ENCODE measurements at regions not wholly inside any gene's neighbourhood (a gene's known extent, or its start where the extent isn't known, plus 50 kb on each side); places are given as distances from the start of the nearest gene placed in this dataset.

DNA sequence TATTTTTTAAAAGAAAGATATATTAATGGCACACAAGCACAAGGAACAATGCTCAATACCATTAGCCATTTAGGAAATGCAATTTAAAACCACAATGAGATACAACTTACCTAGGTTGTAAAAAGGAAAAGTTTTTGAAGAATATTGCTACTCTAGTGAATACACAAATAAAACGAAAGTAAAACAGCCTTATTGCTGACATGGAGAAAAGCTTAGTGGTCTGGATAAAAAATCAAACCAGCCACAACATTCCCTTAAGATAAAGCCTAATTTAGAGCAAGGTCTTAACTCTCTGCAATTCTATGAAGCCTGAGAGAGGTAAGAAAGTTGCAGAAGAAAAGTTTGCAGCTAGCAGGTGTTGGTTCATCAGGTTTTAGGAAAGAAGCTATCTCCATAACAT, 892.7 kb upstream of the ALCAM start (continued):
- TF ChIP-seq, protein P1, sequence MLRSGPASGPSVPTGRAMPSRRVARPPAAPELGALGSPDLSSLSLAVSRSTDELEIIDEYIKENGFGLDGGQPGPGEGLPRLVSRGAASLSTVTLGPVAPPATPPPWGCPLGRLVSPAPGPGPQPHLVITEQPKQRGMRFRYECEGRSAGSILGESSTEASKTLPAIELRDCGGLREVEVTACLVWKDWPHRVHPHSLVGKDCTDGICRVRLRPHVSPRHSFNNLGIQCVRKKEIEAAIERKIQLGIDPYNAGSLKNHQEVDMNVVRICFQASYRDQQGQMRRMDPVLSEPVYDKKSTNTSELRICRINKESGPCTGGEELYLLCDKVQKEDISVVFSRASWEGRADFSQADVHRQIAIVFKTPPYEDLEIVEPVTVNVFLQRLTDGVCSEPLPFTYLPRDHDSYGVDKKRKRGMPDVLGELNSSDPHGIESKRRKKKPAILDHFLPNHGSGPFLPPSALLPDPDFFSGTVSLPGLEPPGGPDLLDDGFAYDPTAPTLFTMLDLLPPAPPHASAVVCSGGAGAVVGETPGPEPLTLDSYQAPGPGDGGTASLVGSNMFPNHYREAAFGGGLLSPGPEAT (IDR thresholded peaks at IDR 0.05; ENCODE audit: low read depth) = no peak
- TF ChIP-seq BMI1 (IDR thresholded peaks at IDR 0.05; ENCODE audit: borderline replicate concordance) (no peak), SIX5 (IDR thresholded peaks at IDR 0.05; ENCODE audit: low read depth, low read length, severe bottlenecking) (no peak), ZNF274 (IDR thresholded peaks at IDR 0.05; ENCODE audit: insufficient read depth, insufficient read length) (no peak), NR2F1 (conservative IDR thresholded peaks at IDR 0.05) (no peak), RBBP5 (conservative IDR thresholded peaks at IDR 0.05) (no peak), GATAD2B (conservative IDR thresholded peaks at IDR 0.05; ENCODE audit: low read depth) (no peak), ZNF24 (IDR thresholded peaks at IDR 0.05) (no peak)
- TF ChIP-seq, protein P2, sequence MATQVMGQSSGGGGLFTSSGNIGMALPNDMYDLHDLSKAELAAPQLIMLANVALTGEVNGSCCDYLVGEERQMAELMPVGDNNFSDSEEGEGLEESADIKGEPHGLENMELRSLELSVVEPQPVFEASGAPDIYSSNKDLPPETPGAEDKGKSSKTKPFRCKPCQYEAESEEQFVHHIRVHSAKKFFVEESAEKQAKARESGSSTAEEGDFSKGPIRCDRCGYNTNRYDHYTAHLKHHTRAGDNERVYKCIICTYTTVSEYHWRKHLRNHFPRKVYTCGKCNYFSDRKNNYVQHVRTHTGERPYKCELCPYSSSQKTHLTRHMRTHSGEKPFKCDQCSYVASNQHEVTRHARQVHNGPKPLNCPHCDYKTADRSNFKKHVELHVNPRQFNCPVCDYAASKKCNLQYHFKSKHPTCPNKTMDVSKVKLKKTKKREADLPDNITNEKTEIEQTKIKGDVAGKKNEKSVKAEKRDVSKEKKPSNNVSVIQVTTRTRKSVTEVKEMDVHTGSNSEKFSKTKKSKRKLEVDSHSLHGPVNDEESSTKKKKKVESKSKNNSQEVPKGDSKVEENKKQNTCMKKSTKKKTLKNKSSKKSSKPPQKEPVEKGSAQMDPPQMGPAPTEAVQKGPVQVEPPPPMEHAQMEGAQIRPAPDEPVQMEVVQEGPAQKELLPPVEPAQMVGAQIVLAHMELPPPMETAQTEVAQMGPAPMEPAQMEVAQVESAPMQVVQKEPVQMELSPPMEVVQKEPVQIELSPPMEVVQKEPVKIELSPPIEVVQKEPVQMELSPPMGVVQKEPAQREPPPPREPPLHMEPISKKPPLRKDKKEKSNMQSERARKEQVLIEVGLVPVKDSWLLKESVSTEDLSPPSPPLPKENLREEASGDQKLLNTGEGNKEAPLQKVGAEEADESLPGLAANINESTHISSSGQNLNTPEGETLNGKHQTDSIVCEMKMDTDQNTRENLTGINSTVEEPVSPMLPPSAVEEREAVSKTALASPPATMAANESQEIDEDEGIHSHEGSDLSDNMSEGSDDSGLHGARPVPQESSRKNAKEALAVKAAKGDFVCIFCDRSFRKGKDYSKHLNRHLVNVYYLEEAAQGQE (IDR thresholded peaks at IDR 0.05; ENCODE audit: low read depth, low read length) = no peak

DNA sequence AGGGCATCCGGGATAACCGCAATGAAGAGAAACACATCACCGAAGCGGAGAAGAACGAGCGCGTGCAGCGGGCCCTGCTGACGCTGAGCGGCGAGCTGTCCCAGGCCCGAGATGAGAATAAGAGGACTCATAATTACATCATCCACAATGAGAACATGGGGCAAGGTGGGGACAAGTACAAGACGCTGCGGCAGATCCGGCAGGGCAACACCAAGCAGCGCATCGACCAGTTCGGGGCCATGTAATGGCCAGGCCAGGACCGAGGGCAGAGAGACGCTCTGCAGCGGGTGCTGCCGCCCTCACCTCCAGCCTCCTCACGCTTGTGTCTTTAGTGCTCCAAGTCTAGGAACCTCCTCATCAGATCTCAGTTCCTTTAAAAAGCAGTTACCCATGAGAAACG, 863.7 kb upstream of the ALCAM start:
- TF ChIP-seq, protein P3, sequence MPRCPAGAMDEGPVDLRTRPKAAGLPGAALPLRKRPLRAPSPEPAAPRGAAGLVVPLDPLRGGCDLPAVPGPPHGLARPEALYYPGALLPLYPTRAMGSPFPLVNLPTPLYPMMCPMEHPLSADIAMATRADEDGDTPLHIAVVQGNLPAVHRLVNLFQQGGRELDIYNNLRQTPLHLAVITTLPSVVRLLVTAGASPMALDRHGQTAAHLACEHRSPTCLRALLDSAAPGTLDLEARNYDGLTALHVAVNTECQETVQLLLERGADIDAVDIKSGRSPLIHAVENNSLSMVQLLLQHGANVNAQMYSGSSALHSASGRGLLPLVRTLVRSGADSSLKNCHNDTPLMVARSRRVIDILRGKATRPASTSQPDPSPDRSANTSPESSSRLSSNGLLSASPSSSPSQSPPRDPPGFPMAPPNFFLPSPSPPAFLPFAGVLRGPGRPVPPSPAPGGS (IDR thresholded peaks at IDR 0.05; ENCODE audit: borderline replicate concordance, insufficient read depth, low read depth, low read length, poor library complexity, severe bottlenecking) = no peak
- TF ChIP-seq MYB (IDR thresholded peaks at IDR 0.05; ENCODE audit: borderline replicate concordance, low read depth, low read length) (no peak), CBX5 (IDR thresholded peaks at IDR 0.05; ENCODE audit: low read depth) (no peak), BCL11A (IDR thresholded peaks at IDR 0.05; ENCODE audit: low read depth, low read length) (no peak)
- TF ChIP-seq, protein P4, sequence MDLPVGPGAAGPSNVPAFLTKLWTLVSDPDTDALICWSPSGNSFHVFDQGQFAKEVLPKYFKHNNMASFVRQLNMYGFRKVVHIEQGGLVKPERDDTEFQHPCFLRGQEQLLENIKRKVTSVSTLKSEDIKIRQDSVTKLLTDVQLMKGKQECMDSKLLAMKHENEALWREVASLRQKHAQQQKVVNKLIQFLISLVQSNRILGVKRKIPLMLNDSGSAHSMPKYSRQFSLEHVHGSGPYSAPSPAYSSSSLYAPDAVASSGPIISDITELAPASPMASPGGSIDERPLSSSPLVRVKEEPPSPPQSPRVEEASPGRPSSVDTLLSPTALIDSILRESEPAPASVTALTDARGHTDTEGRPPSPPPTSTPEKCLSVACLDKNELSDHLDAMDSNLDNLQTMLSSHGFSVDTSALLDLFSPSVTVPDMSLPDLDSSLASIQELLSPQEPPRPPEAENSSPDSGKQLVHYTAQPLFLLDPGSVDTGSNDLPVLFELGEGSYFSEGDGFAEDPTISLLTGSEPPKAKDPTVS (IDR thresholded peaks at IDR 0.05; ENCODE audit: low read depth, low read length) = no peak
- DNase-seq (ENCODE audit: low read depth, low spot score) (no peak), ATAC-seq (no peak), FAIRE-seq (no peak)
- Histone ChIP-seq H3K36me3 (ENCODE audit: control insufficient read depth in 2 of 2, insufficient read depth in 2 of 2, low read length in 1 of 2) (no peaks in the 10 kb centered on the region), H2AFZ (ENCODE audit: control insufficient read depth, low read depth, low read length) (no peak overlapping the region), H4K20me1 (ENCODE audit: control insufficient read depth, insufficient read depth) (no peaks in the 10 kb centered on the region), H3K4me1 (ENCODE audit: control insufficient read depth, insufficient read depth, low read length) (no peaks in the 10 kb centered on the region), H3K9me3 (replicated peaks; ENCODE audit: control insufficient read depth, insufficient read depth, low read length) (peaks cover 2% of the 10 kb centered on the region; the same call in 2 of the 3 replicates), H3K9ac (ENCODE audit: control insufficient read depth, insufficient read depth, low read length) (no peak overlapping the region), H3K27ac (ENCODE audit: control insufficient read depth, insufficient read depth) (no peak overlapping the region), H3K27me3 (replicated peaks in 1 of 2; ENCODE audit: control insufficient read depth in 2 of 2, insufficient read depth in 2 of 2, low read length in 1 of 2) (no peaks in the 10 kb centered on the region), H3K79me2 (ENCODE audit: control insufficient read depth, insufficient read depth, low read length) (no peaks in the 10 kb centered on the region), H3K4me3 (no peak overlapping the region), H3K4me2 (ENCODE audit: control insufficient read depth, insufficient read depth) (no peak overlapping the region)
- 94% methylated on average over 15 of the region's 24 CpGs for WGBS (ENCODE audit: insufficient coverage, insufficient replicate concordance, low lambda C conversion rate, missing lambda C conversion rate)
- POLR2A ChIA-PET = interaction anchor here (0.9 kb wide), 1 partner anchor 232 kb away, joined by 3 read pairs; no protein-coding TSS in a partner anchor
- RAD21 ChIA-PET (ENCODE audit: unreplicated experiment) = no interaction called here
- CTCF ChIA-PET = no interaction called here
- BruUV-seq (replicated peaks) = no TSS peak
- intact Hi-C loops (cut with micrococcal nuclease; ENCODE audit: unreplicated experiment) (no loop called here), in situ Hi-C loops (cut with MboI) (no loop called here)
- SMC1A ChIA-PET (ENCODE audit: uncharacterized antibody, unreplicated experiment) = interaction anchor here (1.2 kb wide), 1 partner anchor 16 kb away, joined by 3 read pairs; no protein-coding TSS in a partner anchor
